GM21526 (cell line): ENCODE measurements at regions not wholly inside any gene's neighbourhood (a gene's known extent, or its start where the extent isn't known, plus 50 kb on each side); places are given as distances from the start of the nearest gene placed in this dataset.
A peak's percentile ranks its signal among the peaks of the same experiment; 100 is the strongest.

Source experiments
- ATAC-seq: cut with Tn5 transposase; IDR thresholded peaks from one replicate; pipeline ENCODE4 v1.9.1; 2021; ENCODE audit warnings: moderate library complexity; ENCODE audit not compliant: unreplicated experiment, low FRiP score

- no peak for ATAC-seq
Observed at GRCh38 chr12:107487011-107487680, 198.5 kb upstream of the PWP1 start.

GRCh38 chr12:107488666-107489065 lies 196.9 kb upstream of the PWP1 start:
- no peak for ATAC-seq

GRCh38 chr12:107490010-107490409 lies 195.6 kb upstream of the PWP1 start:
- ATAC-seq, result peak; percentile 66

GRCh38 chr12:107491856-107492255 lies 193.7 kb upstream of the PWP1 start:
- ATAC-seq, result no peak

GRCh38 chr12:107492393-107493134 lies 193.0 kb upstream of the PWP1 start:
- no peak for ATAC-seq

- no peak for ATAC-seq
Observed at GRCh38 chr12:107493135-107493494, 192.5 kb upstream of the PWP1 start.

GRCh38 chr12:107493666-107494065 lies 191.9 kb upstream of the PWP1 start:
- no peak for ATAC-seq

GRCh38 chr12:107494331-107494730 lies 191.3 kb upstream of the PWP1 start:
- no peak for ATAC-seq

- no peak for ATAC-seq
Observed at GRCh38 chr12:107495604-107496003, 190.0 kb upstream of the PWP1 start.

- ATAC-seq, result no peak
Observed at GRCh38 chr12:107497231-107497630, 188.4 kb upstream of the PWP1 start.

GRCh38 chr12:107500307-107500706 lies 185.3 kb upstream of the PWP1 start:
- ATAC-seq, result no peak

GRCh38 chr12:107501681-107502080 lies 183.9 kb upstream of the PWP1 start:
- no peak for ATAC-seq

- no peak for ATAC-seq
Observed at GRCh38 chr12:107503129-107503855, 182.3 kb upstream of the PWP1 start.

- ATAC-seq, result no peak
Observed at GRCh38 chr12:107503887-107504885, 181.4 kb upstream of the PWP1 start.

GRCh38 chr12:107509421-107509820 lies 176.2 kb upstream of the PWP1 start:
- ATAC-seq, result no peak

- ATAC-seq, result no peak
Observed at GRCh38 chr12:107510211-107510610, 175.4 kb upstream of the PWP1 start.

- no peak for ATAC-seq
Observed at GRCh38 chr12:107511292-107511691, 174.3 kb upstream of the PWP1 start.

GRCh38 chr12:107512391-107512790 lies 173.2 kb upstream of the PWP1 start:
- no peak for ATAC-seq

GRCh38 chr12:107513184-107513583 lies 172.4 kb upstream of the PWP1 start:
- no peak for ATAC-seq

- ATAC-seq, result no peak
Observed at GRCh38 chr12:107513636-107514400, 171.8 kb upstream of the PWP1 start.
